A549 (cell line): ENCODE measurements at regions not wholly inside any gene's neighbourhood (a gene's known extent, or its start where the extent isn't known, plus 50 kb on each side); places are given as distances from the start of the nearest gene placed in this dataset.

Experiments
- ATAC-seq, 2 experiments: fragments of 200-7000 bp in 1 of 2; fragments of >200 bp in 1 of 2; cut with Nextera tagmentation in 1 of 2; cut with Tn5 transposase in 1 of 2; 3 replicates each; pipeline versions ENCODE4 v1.8.0 to v1.9.1; 2018 to 2020; ENCODE audit warnings: mild to moderate bottlenecking in 1 of 2, moderate library complexity in 1 of 2
- CTCF ChIA-PET: fragments of 300-600 bp; sonication (Branson Sonifier 250); formaldehyde crosslinking; extraction: SDS; loops from one replicate; lab custom pipeline; 2021; ENCODE audit warnings: antibody characterized with exemption, inconsistent platforms; lab: Yijun Ruan, JAX
- POLR2A ChIA-PET: fragments of 350-600 bp; formaldehyde crosslinking; extraction: SDS; loops from one replicate; lab custom pipeline; 2021; ENCODE audit warnings: antibody characterized with exemption, inconsistent platforms; lab: Yijun Ruan, JAX
- DNase-seq, 2 experiments: peaks; one replicate each; pipeline versions ENCODE4 v3.0.0 to v3.0.0-alpha.2; 2011 to 2016; ENCODE audit warnings: low read depth in 1 of 2, low spot score in 1 of 2
- FAIRE-seq: peaks from 2 replicates; lab custom pipeline; 2011; peaks lifted over from hg19 to GRCh38; lab: Jason Lieb, UNC
- H3K27ac ChIP-seq, 2 experiments: fragments of >200 bp; sonication (Bioruptor Twin); formaldehyde crosslinking; 3 replicates each; pipeline ENCODE4 v1.5.1; 2016 to 2017
- H3K4me1 ChIP-seq: fragments of >200 bp; sonication (Bioruptor Twin); formaldehyde crosslinking; 3 replicates; pipeline ENCODE4 v1.6.1; 2016
- H3K4me2 ChIP-seq: fragments of >200 bp; sonication (Bioruptor Twin); formaldehyde crosslinking; 3 replicates; pipeline ENCODE4 v1.6.1; 2016
- H3K4me3 ChIP-seq: fragments of >200 bp; sonication (Bioruptor Twin); formaldehyde crosslinking; 3 replicates; pipeline ENCODE4 v1.5.1; 2016
- H3K9me3 ChIP-seq: fragments of >200 bp; sonication (Bioruptor Twin); formaldehyde crosslinking; 3 replicates; pipeline ENCODE4 v1.6.1; 2016
- ATOH8 ChIP-seq: fragments of 250-450 bp; sonication (Bioruptor Pico); IDR thresholded peaks from 2 replicates; pipeline ENCODE4 v1.5.0; 2020; ENCODE audit warnings: low read depth, mild to moderate bottlenecking, moderate library complexity
- BCL3 ChIP-seq: fragments of >200 bp; sonication (Bioruptor Twin); formaldehyde crosslinking; IDR thresholded peaks from 3 replicates; pipeline ENCODE4 v1.6.1; 2016
- BHLHE40 ChIP-seq: IDR thresholded peaks from 2 replicates; pipeline ENCODE4 v1.6.1; 2012; ENCODE audit warnings: low read depth, low read length, inconsistent platforms
- CEBPB ChIP-seq, 2 experiments: fragments of >200 bp in 1 of 2; sonication (Bioruptor Twin) in 1 of 2; formaldehyde crosslinking in 1 of 2; IDR thresholded peaks; 2 replicates each; pipeline ENCODE4 v1.6.1; 2012 to 2016
- CHD4 ChIP-seq: fragments of 200-600 bp; sonication (generic); IDR thresholded peaks from 2 replicates; pipeline ENCODE4 v1.6.1; 2016; ENCODE audit warnings: antibody characterized with exemption, mild to moderate bottlenecking, borderline replicate concordance
- EHF ChIP-seq: fragments of 250-450 bp; sonication (Bioruptor Pico); IDR thresholded peaks from 2 replicates; pipeline ENCODE4 v1.5.0; 2020; ENCODE audit warnings: mild to moderate bottlenecking
- EP300 ChIP-seq, 2 experiments: fragments of >200 bp; sonication (Bioruptor Twin); formaldehyde crosslinking; IDR thresholded peaks; 2 replicates in 1 of 2; 3 replicates in 1 of 2; pipeline ENCODE4 v1.6.1; 2016 to 2017
- FOSB ChIP-seq: fragments of 250-450 bp; sonication (Bioruptor Pico); IDR thresholded peaks from 2 replicates; pipeline ENCODE4 v1.5.0; 2020; ENCODE audit warnings: mild to moderate bottlenecking, moderate library complexity
- FOSL2 ChIP-seq, 2 experiments: fragments of 450-650 bp in 1 of 2; fragments of >200 bp in 1 of 2; sonication (Bioruptor Twin) in 1 of 2; formaldehyde crosslinking; IDR thresholded peaks; 2 replicates each; pipeline versions ENCODE4 v1.5.0 to v1.6.1; 2016 to 2020; ENCODE audit warnings: mild to moderate bottlenecking in 1 of 2, moderate library complexity in 1 of 2
- GATA3 ChIP-seq: IDR thresholded peaks from 2 replicates; pipeline ENCODE4 v1.6.1; 2012; ENCODE audit warnings: borderline replicate concordance
- HDAC2 ChIP-seq: fragments of 200-600 bp; sonication (generic); IDR thresholded peaks from 2 replicates; pipeline ENCODE4 v1.6.1; 2016
- HMGXB4 ChIP-seq: fragments of 250-450 bp; sonication (Bioruptor Pico); IDR thresholded peaks from 2 replicates; pipeline ENCODE4 v1.5.0; 2021; ENCODE audit warnings: mild to moderate bottlenecking, moderate library complexity, borderline replicate concordance
- HOXA7 ChIP-seq: fragments of 250-450 bp; sonication (Bioruptor Pico); IDR thresholded peaks from 2 replicates; pipeline ENCODE4 v1.5.0; 2020; ENCODE audit warnings: mild to moderate bottlenecking, moderate library complexity
- HOXB13 ChIP-seq: fragments of 250-450 bp; sonication (Bioruptor Pico); IDR thresholded peaks from 2 replicates; pipeline ENCODE4 v1.5.0; 2020; ENCODE audit warnings: low read depth, mild to moderate bottlenecking, moderate library complexity
- HOXB5 ChIP-seq: fragments of 250-450 bp; sonication (Bioruptor Pico); IDR thresholded peaks from 2 replicates; pipeline ENCODE4 v1.5.0; 2020; ENCODE audit warnings: mild to moderate bottlenecking, moderate library complexity
- KDM1A ChIP-seq: fragments of 200-600 bp; sonication (generic); IDR thresholded peaks from 2 replicates; pipeline ENCODE4 v1.6.1; 2016; ENCODE audit warnings: low read depth, mild to moderate bottlenecking
- KDM5A ChIP-seq: fragments of 200-600 bp; sonication (generic); IDR thresholded peaks from 2 replicates; pipeline ENCODE4 v1.6.1; 2016; ENCODE audit warnings: antibody characterized with exemption, mild to moderate bottlenecking
- MAX ChIP-seq: IDR thresholded peaks from 2 replicates; pipeline ENCODE4 v1.6.1; 2012
- NR3C1 ChIP-seq: fragments of >200 bp; sonication (Bioruptor Twin); formaldehyde crosslinking; IDR thresholded peaks from 3 replicates; pipeline ENCODE4 v1.6.1; 2017
- POLR2A ChIP-seq: IDR thresholded peaks from 2 replicates; pipeline ENCODE4 v1.6.1; 2012; ENCODE audit warnings: mild to moderate bottlenecking, low read length
- RARB ChIP-seq: fragments of 250-450 bp; sonication (Bioruptor Pico); IDR thresholded peaks from 2 replicates; pipeline ENCODE4 v1.8.0; 2021; ENCODE audit warnings: mild to moderate bottlenecking, moderate library complexity
- RCOR1 ChIP-seq: fragments of 150-350 bp; IDR thresholded peaks from 2 replicates; pipeline ENCODE4 v1.6.1; 2014; ENCODE audit warnings: antibody characterized with exemption, low read length, low read depth
- REST ChIP-seq: fragments of 200-600 bp; sonication (generic); IDR thresholded peaks from 2 replicates; pipeline ENCODE4 v1.6.1; 2016; ENCODE audit warnings: antibody characterized with exemption, mild to moderate bottlenecking, moderate library complexity
- RFX5 ChIP-seq: fragments of 450-650 bp; IDR thresholded peaks from 2 replicates; pipeline ENCODE4 v1.7.1; 2014; ENCODE audit warnings: antibody characterized with exemption, mild to moderate bottlenecking, moderate library complexity
- SREBF2 ChIP-seq: fragments of 450-650 bp; IDR thresholded peaks from 2 replicates; pipeline ENCODE4 v1.6.1; 2014; ENCODE audit warnings: mild to moderate bottlenecking, moderate library complexity
- USF2 ChIP-seq: fragments of 450-650 bp; IDR thresholded peaks from 2 replicates; pipeline ENCODE4 v1.6.1; 2014; ENCODE audit warnings: antibody characterized with exemption
- ZSCAN20 ChIP-seq: fragments of 250-450 bp; sonication (Bioruptor Pico); IDR thresholded peaks from 2 replicates; pipeline ENCODE4 v1.8.0; 2022; ENCODE audit warnings: mild to moderate bottlenecking, moderate library complexity
- WGBS: methylation state at CpG from one replicate; pipeline ENCODE4 v1.1.6; 2017; ENCODE audit errors: missing lambda C conversion rate; 5-methylcytosine and 5-hydroxymethylcytosine counted together

- no peak for FAIRE-seq
- WGBS, result 62% methylated on average over 7 of the region's 7 CpGs
- CTCF ChIA-PET, result no interaction called here
- Histone ChIP-seq H3K4me1 (no peaks in the 10 kb centered on the region), H3K9me3 (0 out of 3 replicates have a peak, but pooled peaks cover 4% of the 10 kb centered on the region), H3K4me2 (no peak overlapping the region), H3K4me3 (no peak overlapping the region), H3K27ac (no peak overlapping the region)
- no peak for TF ChIP-seq MAX
- no peak for TF ChIP-seq BHLHE40
- TF ChIP-seq FOSB (CRISPR knock-in tag), result no peak
- no peak for TF ChIP-seq KDM5A
- TF ChIP-seq HOXB5 (CRISPR knock-in tag), result no peak
- no peak for TF ChIP-seq RFX5
- no peak for TF ChIP-seq HOXB13 (CRISPR knock-in tag)
- no peak for TF ChIP-seq REST
- TF ChIP-seq RCOR1, result no peak
- no peak for TF ChIP-seq EHF (CRISPR knock-in tag)
- no peak for TF ChIP-seq EP300 (IDR thresholded peaks at IDR 0.05)
- TF ChIP-seq HDAC2, result no peak
- TF ChIP-seq USF2, result no peak
- no peak for ATAC-seq
- POLR2A ChIA-PET, result no interaction called here
- no peak for DNase-seq
Observed at GRCh38 chr6:170464524-170464979, 88.6 kb downstream of the PSMB1 start.

- H3K9me3 ChIP-seq, result 0 out of 3 replicates have a peak, but pooled peaks cover 4% of the 10 kb centered on the region
- H3K4me1 ChIP-seq, result no peaks in the 10 kb centered on the region
- no peak for DNase-seq
- no peak for TF ChIP-seq GATA3
- no peak for TF ChIP-seq HDAC2
- TF ChIP-seq CEBPB (IDR thresholded peaks at IDR 0.05), result no peak
- TF ChIP-seq HOXA7 (CRISPR knock-in tag), result no peak
- no peak for TF ChIP-seq BCL3
- TF ChIP-seq RARB (CRISPR knock-in tag), result no peak
- no peak for TF ChIP-seq EP300 (IDR thresholded peaks at IDR 0.05)
- TF ChIP-seq ATOH8 (CRISPR knock-in tag), result no peak
- TF ChIP-seq KDM1A, result no peak
- no peak for TF ChIP-seq ZSCAN20 (CRISPR knock-in tag)
- no peak for TF ChIP-seq FOSL2 (IDR thresholded peaks at IDR 0.05)
- TF ChIP-seq FOSL2 (CRISPR knock-in tag; IDR thresholded peaks at IDR 0.05), result no peak
- TF ChIP-seq HMGXB4 (CRISPR knock-in tag), result no peak
- no peak for TF ChIP-seq SREBF2
- TF ChIP-seq NR3C1, result no peak
- no peak for TF ChIP-seq HOXB13 (CRISPR knock-in tag)
- no peak for TF ChIP-seq CHD4
- TF ChIP-seq POLR2A, result no peak
- H3K27ac ChIP-seq, result no peak overlapping the region
- ChIA-PET POLR2A (no interaction called here), CTCF (no interaction called here)
- no peak overlapping the region for H3K4me2 ChIP-seq
- no peak overlapping the region for H3K4me3 ChIP-seq
- no peak for ATAC-seq
- FAIRE-seq, result no peak
- WGBS, result 38% methylated on average over 5 of the region's 9 CpGs
Observed at GRCh38 chr6:170464080-170464479, 89.0 kb downstream of the PSMB1 start.
